HEK293T (cell line): ENCODE measurements at regions not wholly inside any gene's neighbourhood (a gene's known extent, or its start where the extent isn't known, plus 50 kb on each side); places are given as distances from the start of the nearest gene placed in this dataset.

Experiments used
- CTCF ChIA-PET: fragments of 350-600 bp; formaldehyde crosslinking; extraction: SDS; loops from one replicate; lab custom pipeline; 2021; ENCODE audit warnings: antibody characterized with exemption, inconsistent platforms; lab: Yijun Ruan, JAX
- POLR2A ChIA-PET: fragments of 350-600 bp; formaldehyde crosslinking; extraction: SDS; loops from one replicate; lab custom pipeline; 2020; ENCODE audit warnings: antibody characterized with exemption, inconsistent platforms; lab: Yijun Ruan, JAX
- DNase-seq: peaks from one replicate; pipeline ENCODE4 v3.0.0; 2012; ENCODE audit warnings: mixed read lengths; ENCODE audit errors: extremely low spot score
- ARNT ChIP-seq: fragments of 450-650 bp; IDR thresholded peaks from 2 replicates; pipeline ENCODE4 v1.6.1; 2017; ENCODE audit warnings: mild to moderate bottlenecking
- BHLHE40 ChIP-seq: fragments of 450-650 bp; IDR thresholded peaks from 2 replicates; pipeline ENCODE4 v1.6.1; 2016; ENCODE audit warnings: mild to moderate bottlenecking, moderate library complexity, borderline replicate concordance
- CTBP1 ChIP-seq: fragments of 450-650 bp; IDR thresholded peaks from 2 replicates; pipeline ENCODE4 v1.6.1; 2016; ENCODE audit warnings: borderline replicate concordance
- ELF4 ChIP-seq: fragments of 450-650 bp; IDR thresholded peaks from 2 replicates; pipeline ENCODE4 v1.6.1; 2017; ENCODE audit warnings: antibody characterized with exemption
- FOXA1 ChIP-seq: fragments of 450-650 bp; IDR thresholded peaks from 2 replicates; pipeline ENCODE4 v1.6.1; 2016; ENCODE audit warnings: mild to moderate bottlenecking
- FOXK2 ChIP-seq: fragments of 450-650 bp; IDR thresholded peaks from 2 replicates; pipeline ENCODE4 v1.6.1; 2016; ENCODE audit warnings: mild to moderate bottlenecking
- FOXM1 ChIP-seq: fragments of 450-650 bp; IDR thresholded peaks from 2 replicates; pipeline ENCODE4 v1.6.1; 2017; ENCODE audit warnings: mild to moderate bottlenecking, borderline replicate concordance
- HDGF ChIP-seq: fragments of 450-650 bp; IDR thresholded peaks from 2 replicates; pipeline ENCODE4 v1.6.1; 2017; ENCODE audit warnings: antibody characterized with exemption, borderline replicate concordance
- L3MBTL2 ChIP-seq: fragments of 450-650 bp; conservative IDR thresholded peaks from 2 replicates; pipeline ENCODE4 v1.6.1; 2016; ENCODE audit warnings: mild to moderate bottlenecking
- LEF1 ChIP-seq: fragments of 450-650 bp; IDR thresholded peaks from 2 replicates; pipeline ENCODE4 v1.6.1; 2017; ENCODE audit warnings: mild to moderate bottlenecking, borderline replicate concordance
- NFRKB ChIP-seq: fragments of 450-650 bp; IDR thresholded peaks from 2 replicates; pipeline ENCODE4 v1.6.1; 2016; ENCODE audit warnings: mild to moderate bottlenecking, moderate library complexity
- SP1 ChIP-seq: fragments of 450-650 bp; IDR thresholded peaks from 2 replicates; pipeline ENCODE4 v1.6.1; 2017
- SUZ12 ChIP-seq: fragments of 450-650 bp; IDR thresholded peaks from 2 replicates; pipeline ENCODE4 v1.6.1; 2016; ENCODE audit warnings: mild to moderate bottlenecking
- TARDBP ChIP-seq: fragments of 450-650 bp; IDR thresholded peaks from 2 replicates; pipeline ENCODE4 v1.6.1; 2016
- ZNF384 ChIP-seq: fragments of 450-650 bp; IDR thresholded peaks from 2 replicates; pipeline ENCODE4 v1.6.1; 2016
- TF ChIP-seq, protein P1 (sequence below): fragments of 450-650 bp; IDR thresholded peaks from 2 replicates; pipeline ENCODE4 v1.6.1; 2016

DNA sequence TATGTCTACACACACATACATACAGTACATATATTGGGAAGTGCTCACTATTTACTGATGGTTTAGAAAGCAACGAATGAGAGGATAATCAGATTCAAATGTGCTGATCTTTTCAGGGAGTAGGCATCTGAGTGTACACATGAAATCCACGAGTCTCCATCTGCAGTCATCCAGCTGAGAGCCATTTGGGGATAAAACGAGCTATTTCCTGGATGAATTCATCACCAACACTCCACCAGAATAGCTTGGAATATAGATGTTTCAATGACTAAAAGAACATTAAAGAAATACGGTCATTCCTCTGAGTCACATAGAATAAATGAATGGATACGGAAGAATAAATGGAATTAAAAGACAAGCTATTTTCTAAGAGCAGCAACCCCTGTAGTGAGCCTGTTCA is 721.6 kb upstream of the ARGLU1 start:
- CTCF ChIA-PET, result no interaction called here
- TF ChIP-seq HDGF (no peak), L3MBTL2 (no peak), LEF1 (no peak), CTBP1 (no peak), NFRKB (no peak), FOXM1 (no peak), SUZ12 (no peak), FOXA1 (no peak), ARNT (no peak)
- DNase-seq, result no peak
- POLR2A ChIA-PET, result no interaction called here

DNA sequence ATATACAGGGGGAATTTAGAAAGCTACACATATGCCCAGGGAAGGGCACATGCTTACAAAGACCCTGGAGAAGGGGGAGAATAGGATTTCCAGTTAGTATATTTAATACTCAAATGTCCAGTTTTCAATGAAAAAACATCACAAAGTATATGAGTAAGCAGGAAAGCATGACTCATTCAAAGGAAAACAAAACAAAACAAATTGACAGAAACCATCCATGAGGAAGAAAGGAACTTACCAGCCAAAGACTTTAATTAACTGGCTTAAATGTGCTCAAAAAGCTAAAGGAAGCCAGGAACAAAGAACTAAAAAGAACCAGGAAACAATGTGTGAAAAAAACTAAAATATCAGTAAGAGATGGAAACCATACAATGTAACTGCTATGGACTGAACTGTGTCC is 716.2 kb upstream of the ARGLU1 start:
- POLR2A ChIA-PET, result no interaction called here
- DNase-seq, result no peak
- TF ChIP-seq HDGF (no peak), NFRKB (no peak), FOXA1 (no peak), BHLHE40 (no peak), SUZ12 (no peak), ARNT (no peak), ELF4 (no peak), FOXK2 (no peak), LEF1 (no peak), L3MBTL2 (no peak), ZNF384 (no peak), FOXM1 (no peak), TARDBP (no peak), SP1 (no peak), CTBP1 (no peak)
- TF ChIP-seq, protein P1, sequence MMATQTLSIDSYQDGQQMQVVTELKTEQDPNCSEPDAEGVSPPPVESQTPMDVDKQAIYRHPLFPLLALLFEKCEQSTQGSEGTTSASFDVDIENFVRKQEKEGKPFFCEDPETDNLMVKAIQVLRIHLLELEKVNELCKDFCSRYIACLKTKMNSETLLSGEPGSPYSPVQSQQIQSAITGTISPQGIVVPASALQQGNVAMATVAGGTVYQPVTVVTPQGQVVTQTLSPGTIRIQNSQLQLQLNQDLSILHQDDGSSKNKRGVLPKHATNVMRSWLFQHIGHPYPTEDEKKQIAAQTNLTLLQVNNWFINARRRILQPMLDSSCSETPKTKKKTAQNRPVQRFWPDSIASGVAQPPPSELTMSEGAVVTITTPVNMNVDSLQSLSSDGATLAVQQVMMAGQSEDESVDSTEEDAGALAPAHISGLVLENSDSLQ, result no peak

DNA sequence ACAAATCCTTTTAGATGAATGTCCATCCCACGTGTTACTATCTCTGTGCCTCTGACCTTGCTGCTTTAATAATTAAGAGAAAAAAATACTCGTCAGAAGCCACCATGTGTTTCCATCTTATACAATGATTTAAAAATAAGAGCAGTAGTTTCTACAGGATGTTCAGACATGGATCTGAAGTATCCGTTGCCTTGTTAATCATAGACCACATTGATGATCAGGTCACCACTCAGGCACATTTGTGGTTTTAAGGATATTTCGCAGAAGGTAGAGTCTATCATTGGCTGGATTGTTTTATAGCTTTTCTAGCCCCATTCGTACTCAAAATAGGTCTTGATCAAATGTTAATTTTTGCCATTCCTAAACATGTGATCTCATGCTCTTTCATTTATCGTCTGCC is 710.0 kb upstream of the ARGLU1 start:
- POLR2A ChIA-PET, result no interaction called here
- CTCF ChIA-PET, result no interaction called here
- TF ChIP-seq, protein P1, result no peak
- no peak for TF ChIP-seq LEF1
- no peak for TF ChIP-seq HDGF
- no peak for TF ChIP-seq TARDBP
- no peak for DNase-seq

More for the DNA sequence above, 716.2 kb upstream of the ARGLU1 start:
- CTCF ChIA-PET, result no interaction called here

DNA sequence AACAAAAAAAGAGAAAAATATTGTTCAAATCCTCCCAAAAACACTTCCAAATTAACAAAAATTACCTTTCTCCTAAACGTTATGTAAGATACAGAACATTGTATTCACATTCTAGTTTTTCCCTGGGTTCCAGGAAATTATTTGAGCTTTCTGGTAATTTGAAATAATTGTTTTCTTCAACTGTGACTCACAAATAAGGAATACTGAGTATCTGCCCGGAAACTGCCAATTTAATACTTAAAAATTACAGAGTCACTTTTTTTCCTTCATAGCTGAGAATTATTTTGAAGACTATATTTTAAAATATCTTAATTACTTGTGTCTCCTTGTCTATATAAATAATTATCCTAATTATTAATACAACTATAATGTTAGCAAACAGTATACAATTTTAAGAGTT is 709.0 kb upstream of the ARGLU1 start:
- TF ChIP-seq TARDBP (no peak), ELF4 (no peak), LEF1 (no peak), ZNF384 (no peak), BHLHE40 (no peak), SP1 (no peak), CTBP1 (no peak), NFRKB (no peak), SUZ12 (no peak), L3MBTL2 (no peak), HDGF (no peak), ARNT (no peak), FOXA1 (no peak), FOXK2 (no peak), FOXM1 (no peak)
- TF ChIP-seq, protein P1, result no peak
- DNase-seq, result no peak
- ChIA-PET POLR2A (no interaction called here), CTCF (no interaction called here)

DNA sequence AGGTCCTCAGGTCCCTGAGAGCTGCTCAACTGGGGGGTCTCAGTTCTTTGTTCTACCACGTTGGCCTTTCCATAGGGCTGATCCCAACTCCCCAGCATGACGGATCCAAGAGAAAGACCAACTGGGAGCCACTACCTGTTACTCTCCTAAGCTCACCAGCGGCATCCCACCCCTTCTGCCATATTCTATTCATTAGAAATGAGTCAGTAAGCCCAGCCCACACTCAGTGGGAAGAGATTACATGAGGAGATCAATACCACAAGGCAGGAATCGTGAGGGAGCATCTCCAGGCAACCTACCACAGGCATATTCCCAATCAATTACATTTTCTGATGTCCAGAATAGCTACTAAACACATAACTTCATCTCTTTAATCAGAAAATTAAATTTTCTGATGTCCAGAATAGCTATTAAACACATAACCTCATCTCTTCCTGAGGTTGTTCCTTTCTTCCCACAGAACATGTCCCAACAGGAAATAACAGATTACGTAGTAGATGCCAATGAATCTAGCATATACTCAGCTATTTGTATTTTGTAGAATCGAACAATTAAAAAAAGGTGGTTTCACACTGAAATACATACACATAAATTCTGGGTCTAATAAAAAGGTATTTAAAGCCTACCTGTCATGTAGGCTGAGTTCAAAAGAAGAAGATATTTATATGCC is 708.1 kb upstream of the ARGLU1 start:
- DNase-seq, result no peak
- CTCF ChIA-PET, result no interaction called here
- POLR2A ChIA-PET, result no interaction called here
- TF ChIP-seq FOXM1 (no peak), BHLHE40 (no peak), HDGF (no peak), CTBP1 (no peak), TARDBP (no peak), SP1 (no peak)

DNA sequence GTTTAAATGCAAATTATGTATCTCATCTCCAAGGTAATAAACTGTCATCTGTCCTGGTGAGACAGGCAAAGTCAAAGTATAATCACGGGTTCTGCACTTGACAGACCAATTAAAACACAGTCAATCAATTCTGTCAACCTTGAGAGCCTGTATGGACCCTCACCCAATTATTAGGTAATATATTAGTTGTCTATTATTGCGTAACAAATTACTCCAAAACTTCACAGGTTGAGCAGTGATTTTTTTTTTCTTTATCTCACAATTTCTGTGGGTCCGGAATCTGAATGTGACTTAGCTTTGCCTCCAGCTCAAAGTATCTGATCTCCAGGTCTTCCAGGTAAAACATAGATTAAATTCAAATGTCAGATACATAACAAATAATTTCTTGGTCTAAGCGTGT is 707.4 kb upstream of the ARGLU1 start:
- TF ChIP-seq, protein P1, result no peak
- TF ChIP-seq L3MBTL2, result no peak
- TF ChIP-seq FOXM1, result no peak
- TF ChIP-seq SP1, result no peak
- no peak for TF ChIP-seq TARDBP
- no peak for TF ChIP-seq ZNF384
- TF ChIP-seq SUZ12, result no peak
- no peak for TF ChIP-seq FOXA1
- no peak for TF ChIP-seq ELF4
- TF ChIP-seq FOXK2, result no peak
- no peak for TF ChIP-seq NFRKB
- TF ChIP-seq CTBP1, result no peak
- no peak for TF ChIP-seq ARNT
- no peak for TF ChIP-seq LEF1
- no peak for DNase-seq
- ChIA-PET CTCF (no interaction called here), POLR2A (no interaction called here)
